ENCODE measurements at regions not wholly inside any gene's neighbourhood (a gene's known extent, or its start where the extent isn't known, plus 50 kb on each side); places are given as distances from the start of the nearest gene placed in this dataset.
"Not testable (repeated sequence)": the region's sequence is repeated elsewhere in the genome, so short reads cannot be mapped to it uniquely, and the experiment has no call there.

DNA sequence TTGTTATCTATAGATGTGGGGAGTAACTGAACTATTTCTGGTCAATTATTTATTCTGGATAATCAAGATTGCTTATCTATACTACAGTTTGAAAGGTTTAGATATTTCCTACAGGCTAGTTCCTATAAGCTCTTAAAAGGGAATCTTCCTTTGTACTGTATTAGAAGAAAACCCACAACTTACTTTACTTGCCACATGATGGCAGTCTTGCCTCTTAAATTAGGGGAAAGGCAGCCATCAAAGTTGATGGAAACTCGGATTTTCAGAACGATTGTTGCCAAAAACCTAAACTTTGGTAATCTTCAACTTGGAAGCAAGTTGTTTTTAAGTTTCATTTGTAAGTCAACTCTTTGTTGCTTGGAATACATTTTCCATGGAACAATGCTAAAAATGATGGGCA, 77.2 kb upstream of the AGTPBP1 start:
- WGBS: 3% methylated on average over 2 of the region's 2 CpGs

DNA sequence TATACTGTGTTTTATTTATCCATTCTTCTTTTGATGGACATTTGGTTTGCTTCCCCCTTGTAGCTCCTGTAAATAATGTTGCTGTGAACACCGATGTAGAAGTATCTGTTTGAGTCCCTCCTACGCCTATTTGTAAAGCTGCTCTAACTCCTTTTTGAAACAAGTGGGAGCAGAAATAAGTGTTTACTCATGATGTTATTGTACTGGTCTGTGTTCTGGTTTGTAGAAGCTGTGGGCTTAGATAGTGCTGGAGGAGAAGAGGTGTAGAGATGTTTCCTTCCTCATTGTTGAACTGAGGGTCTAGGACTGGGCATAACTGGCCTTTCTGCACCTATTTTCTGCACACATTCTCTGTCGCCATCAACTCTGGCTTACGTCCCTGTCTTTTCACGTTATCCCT, 78.8 kb upstream of the AGTPBP1 start:
- 58% methylated on average over 5 of the region's 5 CpGs for WGBS
- intact Hi-C loops (cut with DNase I); H3K9me3 ChIP-seq; H3K27me3 ChIP-seq; H3K27ac ChIP-seq (replicated peaks in 1 of 4); DNase-seq (ENCODE audit: extremely low spot score); H3K4me3 ChIP-seq: not testable (repeated sequence)
- peaks cover 0 to 15% (median 14%) of the 10 kb centered on the region in 4 donors for H3K4me1 ChIP-seq
- peaks cover 6 to 29% (median 17%) of the 10 kb centered on the region in 4 donors for H3K36me3 ChIP-seq

More for the DNA sequence above, 77.2 kb upstream of the AGTPBP1 start:
- H3K27ac ChIP-seq (replicated peaks in 1 of 4); DNase-seq (ENCODE audit: extremely low spot score); intact Hi-C loops (cut with DNase I); H3K4me3 ChIP-seq; H3K9me3 ChIP-seq; H3K27me3 ChIP-seq: not testable (repeated sequence)
- H3K36me3 ChIP-seq: peaks cover 3 to 25% (median 15%) of the 10 kb centered on the region in 4 donors
- TF ChIP-seq, protein P1, sequence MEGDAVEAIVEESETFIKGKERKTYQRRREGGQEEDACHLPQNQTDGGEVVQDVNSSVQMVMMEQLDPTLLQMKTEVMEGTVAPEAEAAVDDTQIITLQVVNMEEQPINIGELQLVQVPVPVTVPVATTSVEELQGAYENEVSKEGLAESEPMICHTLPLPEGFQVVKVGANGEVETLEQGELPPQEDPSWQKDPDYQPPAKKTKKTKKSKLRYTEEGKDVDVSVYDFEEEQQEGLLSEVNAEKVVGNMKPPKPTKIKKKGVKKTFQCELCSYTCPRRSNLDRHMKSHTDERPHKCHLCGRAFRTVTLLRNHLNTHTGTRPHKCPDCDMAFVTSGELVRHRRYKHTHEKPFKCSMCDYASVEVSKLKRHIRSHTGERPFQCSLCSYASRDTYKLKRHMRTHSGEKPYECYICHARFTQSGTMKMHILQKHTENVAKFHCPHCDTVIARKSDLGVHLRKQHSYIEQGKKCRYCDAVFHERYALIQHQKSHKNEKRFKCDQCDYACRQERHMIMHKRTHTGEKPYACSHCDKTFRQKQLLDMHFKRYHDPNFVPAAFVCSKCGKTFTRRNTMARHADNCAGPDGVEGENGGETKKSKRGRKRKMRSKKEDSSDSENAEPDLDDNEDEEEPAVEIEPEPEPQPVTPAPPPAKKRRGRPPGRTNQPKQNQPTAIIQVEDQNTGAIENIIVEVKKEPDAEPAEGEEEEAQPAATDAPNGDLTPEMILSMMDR (IDR thresholded peaks at IDR 0.05): peak; percentile 37 to 46 (median 39)
- H3K4me1 ChIP-seq: peaks cover 0 to 26% (median 17%) of the 10 kb centered on the region in 4 donors

DNA sequence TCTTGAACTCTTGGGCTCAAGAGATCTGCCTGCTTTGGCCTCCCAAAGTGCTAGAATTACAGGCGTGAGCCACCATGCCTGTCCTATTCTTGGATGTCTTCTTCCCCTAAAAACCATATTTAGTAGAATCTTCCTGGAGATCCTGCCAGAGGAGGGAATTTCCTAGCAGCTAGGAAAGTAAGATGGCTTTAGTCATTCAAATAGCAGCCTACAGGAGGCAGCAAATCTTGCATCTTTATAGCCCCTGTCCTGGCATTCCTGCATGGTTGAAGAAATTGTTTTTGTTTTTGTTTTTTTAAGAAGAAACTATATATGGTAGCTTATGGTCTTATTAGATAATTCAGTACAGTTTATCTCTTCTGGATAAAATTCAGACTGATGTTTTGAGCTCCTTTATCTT, 83.2 kb upstream of the AGTPBP1 start:
- H3K27ac ChIP-seq (replicated peaks in 1 of 4); H3K27me3 ChIP-seq; intact Hi-C loops (cut with DNase I); DNase-seq (ENCODE audit: extremely low spot score); H3K9me3 ChIP-seq; H3K4me3 ChIP-seq: not testable (repeated sequence)
- H3K36me3 ChIP-seq: peaks cover 6 to 32% (median 14%) of the 10 kb centered on the region in 4 donors
- 100% methylated on average over 1 of the region's 1 CpG for WGBS
- H3K4me1 ChIP-seq: peaks cover 0 to 15% (median 11%) of the 10 kb centered on the region in 4 donors
- TF ChIP-seq, protein P1 (IDR thresholded peaks at IDR 0.05): peak in 1 of 3 experiments; percentile 14

DNA sequence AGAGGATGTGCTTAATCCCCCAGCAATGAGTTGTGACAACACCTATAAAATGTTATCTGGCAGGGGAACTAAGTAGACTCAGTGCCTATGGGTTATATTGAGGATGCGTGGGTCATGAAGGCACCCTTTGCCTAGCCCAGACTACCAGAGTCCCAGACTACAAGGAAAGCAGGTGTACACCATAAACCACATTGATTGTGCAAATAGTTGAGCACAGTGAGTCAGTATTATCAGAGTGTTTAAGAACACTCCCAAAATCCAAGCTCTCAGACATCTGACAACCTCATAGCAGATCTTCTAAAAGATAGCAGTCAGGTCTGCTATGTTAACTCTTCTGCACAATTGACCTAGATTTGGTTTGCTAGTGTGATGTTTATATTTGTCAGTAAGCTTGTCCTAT, 92.8 kb upstream of the AGTPBP1 start:
- H3K27ac ChIP-seq (replicated peaks in 1 of 4); intact Hi-C loops (cut with DNase I); H3K4me1 ChIP-seq; H3K27me3 ChIP-seq; H3K4me3 ChIP-seq; DNase-seq (ENCODE audit: extremely low spot score); H3K9me3 ChIP-seq: not testable (repeated sequence)
- 100% methylated on average over 1 of the region's 1 CpG for WGBS
- H3K36me3 ChIP-seq: peaks cover 0 to 51% (median 17%) of the 10 kb centered on the region in 4 donors

DNA sequence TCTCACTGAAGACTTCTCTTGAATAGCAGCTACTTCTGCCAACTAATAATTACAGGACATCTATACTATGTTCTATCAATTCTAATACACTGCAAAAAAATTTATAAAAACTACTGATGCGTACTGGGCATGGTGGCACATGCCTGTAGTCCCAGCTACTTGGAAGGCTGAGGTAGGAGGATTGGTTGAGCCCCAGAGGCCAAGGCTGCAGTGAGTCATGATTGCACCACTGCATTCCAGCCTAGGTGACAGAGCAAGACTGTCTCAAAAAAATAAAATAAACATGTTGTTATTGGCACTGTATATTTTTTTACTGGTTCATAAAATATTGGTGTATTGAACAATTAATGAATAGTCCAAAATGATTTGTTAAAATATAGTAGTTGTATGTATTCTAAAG, 97.0 kb upstream of the NAA35 start:
- H3K27me3 ChIP-seq; H3K9me3 ChIP-seq; H3K27ac ChIP-seq (replicated peaks in 1 of 4); H3K4me3 ChIP-seq; intact Hi-C loops (cut with DNase I); H3K4me1 ChIP-seq; DNase-seq (ENCODE audit: extremely low spot score): not testable (repeated sequence)
- 94% methylated on average over 1 of the region's 1 CpG for WGBS
- H3K36me3 ChIP-seq: peaks cover 16 to 71% (median 52%) of the 10 kb centered on the region in 4 donors

DNA sequence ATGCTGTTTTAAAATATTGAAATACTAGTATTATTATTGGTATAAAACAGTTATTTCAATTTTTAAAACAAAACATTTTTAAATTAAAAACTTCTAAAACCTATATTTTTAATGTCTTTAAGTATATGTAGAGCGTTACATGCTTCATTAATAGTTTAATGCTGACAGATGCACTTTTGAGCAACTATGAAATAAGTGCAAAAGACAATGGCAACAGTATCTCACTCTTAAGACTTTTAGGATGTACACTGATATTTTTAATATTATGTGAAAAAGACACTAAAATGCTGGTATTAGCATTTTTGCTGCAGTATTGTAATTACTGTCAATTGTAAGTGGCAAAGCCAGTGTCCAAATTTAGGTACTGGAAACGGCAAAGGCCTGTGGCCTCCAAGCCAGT, 93.2 kb upstream of the NAA35 start:
- WGBS: 78% methylated on average over 2 of the region's 2 CpGs
- H3K4me3 ChIP-seq; H3K9me3 ChIP-seq; intact Hi-C loops (cut with DNase I); DNase-seq (ENCODE audit: extremely low spot score); H3K27me3 ChIP-seq; H3K27ac ChIP-seq (replicated peaks in 1 of 4); H3K4me1 ChIP-seq: not testable (repeated sequence)
- H3K36me3 ChIP-seq: peaks cover 16 to 61% (median 40%) of the 10 kb centered on the region in 4 donors

DNA sequence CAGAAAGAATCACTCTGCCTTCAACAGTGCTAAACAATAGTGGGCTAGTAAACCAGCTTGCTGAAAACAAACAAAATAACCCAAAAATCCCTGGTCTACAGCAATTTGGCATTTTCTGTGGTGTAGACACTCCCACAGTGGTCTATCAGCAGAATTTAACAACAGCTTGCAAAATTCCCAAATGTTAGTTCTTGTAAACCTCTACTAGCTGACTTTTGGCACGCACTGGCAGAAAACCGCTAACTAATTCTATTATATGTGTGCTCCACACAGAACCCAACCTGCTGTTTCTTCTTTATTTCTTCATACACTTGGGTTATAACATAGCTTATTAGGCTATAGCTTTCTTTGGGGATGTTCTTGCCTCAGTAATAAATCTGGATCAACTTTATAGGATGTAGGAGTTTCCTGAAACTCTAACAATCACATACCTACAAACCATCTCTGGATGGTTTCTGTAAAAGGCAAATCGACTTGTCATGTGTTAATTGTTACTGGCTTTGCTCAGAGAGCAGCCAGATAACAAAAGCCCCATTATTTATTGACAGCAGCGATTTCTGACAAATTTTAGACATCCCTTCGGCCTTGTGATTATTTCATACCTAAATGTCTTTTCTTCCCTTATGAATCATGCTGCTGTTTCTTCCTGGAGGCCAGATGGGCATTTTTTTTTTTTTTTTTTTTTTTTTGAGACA, 82.7 kb upstream of the NAA35 start:
- 82% methylated on average over 5 of the region's 5 CpGs for WGBS
- TF ChIP-seq POLR2AphosphoS5 (IDR thresholded peaks at IDR 0.05) (no peak), EP300 (IDR thresholded peaks at IDR 0.05) (no peak), POLR2A (IDR thresholded peaks at IDR 0.05; ENCODE audit: low read depth) (no peak)
- TF ChIP-seq, protein P1 (IDR thresholded peaks at IDR 0.05): no peak
- no peaks in the 10 kb centered on the region for H3K4me1 ChIP-seq
- H3K36me3 ChIP-seq: peaks cover 0 to 24% (median 9%) of the 10 kb centered on the region in 4 donors
- no peak overlapping the region for H3K4me3 ChIP-seq
- intact Hi-C loops (cut with DNase I): no loop called here
- no peaks in the 10 kb centered on the region for H3K9me3 ChIP-seq
- H3K27ac ChIP-seq (replicated peaks in 1 of 4): no peak overlapping the region
- no peak for DNase-seq (ENCODE audit: extremely low spot score)
- H3K27me3 ChIP-seq: no peaks in the 10 kb centered on the region
